Upper lobe of left lung (tissue), 6 donors: ENCODE measurements at regions not wholly inside any gene's neighbourhood (a gene's known extent, or its start where the extent isn't known, plus 50 kb on each side); places are given as distances from the start of the nearest gene placed in this dataset.

Source experiments
- ATAC-seq, 2 donors: fragments of 200-7000 bp; cut with Tn5 transposase; one replicate each; pipeline ENCODE4 v1.9.1; 2022; ENCODE audit warnings: mild to moderate bottlenecking in 2 of 2, moderate library complexity in 2 of 2; ENCODE audit not compliant: low FRiP score in 2 of 2
- DNase-seq, 2 donors: peaks; one replicate each; pipeline ENCODE4 v3.0.0-alpha.2; 2019 to 2020
- H3K27ac ChIP-seq, 4 donors: fragments of 200-600 bp; sonication (generic); one replicate each; pipeline ENCODE4 v1.5.1; 2016 to 2019
- H3K27me3 ChIP-seq, 4 donors: fragments of 200-600 bp; sonication (generic); one replicate each; pipeline ENCODE4 v1.5.1; 2017 to 2019
- H3K36me3 ChIP-seq, 4 donors: fragments of 200-600 bp; sonication (generic); one replicate each; pipeline ENCODE4 v1.5.1; 2016 to 2019
- H3K4me1 ChIP-seq, 4 donors: fragments of 200-600 bp; sonication (generic); one replicate each; pipeline ENCODE4 v1.5.1; 2018 to 2019
- H3K4me3 ChIP-seq, 4 donors: fragments of 200-600 bp; sonication (generic); one replicate each; pipeline ENCODE4 v1.5.1; 2017 to 2019; ENCODE audit warnings: mild to moderate bottlenecking in 2 of 4, moderate library complexity in 1 of 4
- H3K9me3 ChIP-seq, 4 donors: fragments of 200-600 bp; sonication (generic); one replicate each; pipeline ENCODE4 v1.5.1; 2018 to 2019
- EP300 ChIP-seq, 4 donors: sonication (generic); formaldehyde crosslinking; IDR thresholded peaks; one replicate each; pipeline ENCODE4 v1.5.1; 2017; ENCODE audit warnings: antibody characterized with exemption in 4 of 4, control low read depth in 2 of 4
- POLR2A ChIP-seq, 4 donors: fragments of 450-650 bp; IDR thresholded peaks; one replicate each; pipeline ENCODE4 v1.5.1; 2016 to 2017; ENCODE audit warnings: antibody characterized with exemption in 4 of 4, mild to moderate bottlenecking in 2 of 4
- POLR2AphosphoS5 ChIP-seq, 2 donors: sonication (generic); formaldehyde crosslinking; IDR thresholded peaks; one replicate each; pipeline ENCODE4 v1.5.1; 2017; ENCODE audit warnings: antibody characterized with exemption in 2 of 2
- WGBS, 2 donors: methylation state at CpG; one replicate each; pipeline ENCODE4 v1.1.5; 2017 to 2018; 5-methylcytosine and 5-hydroxymethylcytosine counted together
- TF ChIP-seq, protein P1 (sequence below), 6 experiments: fragments of 450-650 bp in 4 of 6; fragments of 200-600 bp in 2 of 6; sonication (generic) in 2 of 6; IDR thresholded peaks; one replicate each; pipeline ENCODE4 v1.5.1; 2016 to 2019; ENCODE audit warnings: antibody characterized with exemption in 6 of 6
- donor health status: DM: no; HTN: no; CAD: no; lungs with moderate emphysema.
- donor health status: DM: no; HTN: yes; CAD: no; lungs with severe emphysema.

DNA sequence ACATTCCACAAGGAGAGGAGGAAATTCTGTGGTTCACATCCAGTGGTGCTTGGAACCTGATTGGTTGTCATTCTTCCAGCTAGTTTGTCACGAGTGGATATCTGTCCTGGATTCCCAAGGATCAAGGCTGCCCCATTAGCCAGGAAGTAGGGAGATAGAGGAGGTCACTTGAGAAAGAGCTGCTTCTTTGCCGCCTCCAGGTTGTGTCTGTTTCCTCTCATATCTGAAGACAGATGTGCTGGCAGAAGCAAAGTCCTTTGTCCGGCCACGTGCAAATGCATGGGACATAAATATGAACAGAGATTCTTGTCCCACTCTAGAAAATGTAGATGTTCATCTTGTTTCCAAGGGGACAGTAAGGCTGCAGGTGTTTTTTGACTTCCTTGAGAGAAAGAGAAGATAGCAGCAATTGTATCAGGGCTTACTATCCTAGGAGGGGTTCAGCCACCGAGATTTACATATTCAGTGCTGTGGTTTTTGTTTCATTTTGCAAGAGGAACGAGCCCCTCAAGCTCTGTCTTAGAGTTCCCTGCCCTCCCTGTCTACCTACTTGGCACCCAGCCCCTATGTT, 174.4 kb downstream of the RPIA start:
- 32 to 50% methylated on average over 6 of the region's 6 CpGs for WGBS, 2 donors
- no peaks in the 10 kb centered on the region for H3K36me3 ChIP-seq
- no peak for ATAC-seq
- TF ChIP-seq POLR2A (IDR thresholded peaks at IDR 0.05) = no peak
- TF ChIP-seq EP300 (IDR thresholded peaks at IDR 0.05) = no peak
- H3K4me3 ChIP-seq = no peak overlapping the region
- H3K4me1 ChIP-seq = no peaks in the 10 kb centered on the region
- no peaks in the 10 kb centered on the region for H3K9me3 ChIP-seq
- DNase-seq = no peak
- H3K27ac ChIP-seq = no peak overlapping the region
- no peaks in the 10 kb centered on the region for H3K27me3 ChIP-seq

DNA sequence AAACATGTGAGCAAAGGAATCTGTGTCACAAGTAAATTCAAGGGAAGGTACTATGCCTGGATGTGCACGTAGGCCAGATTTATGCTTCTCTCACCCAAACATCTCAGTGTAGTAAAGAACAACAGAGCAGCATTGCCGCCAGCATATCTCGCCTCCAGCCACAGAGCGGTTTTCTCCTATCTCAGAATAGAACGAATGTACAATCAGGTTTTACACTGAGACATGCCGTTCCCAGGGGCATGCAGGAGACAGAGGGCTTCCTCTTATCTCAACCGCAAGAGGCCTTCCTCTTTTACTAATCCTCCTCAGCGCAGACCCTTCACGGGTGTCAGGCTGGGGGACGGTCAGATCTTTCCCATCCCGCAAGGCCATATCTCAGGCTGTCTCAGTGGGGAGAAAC, 175.3 kb downstream of the RPIA start:
- TF ChIP-seq POLR2A (IDR thresholded peaks at IDR 0.05) (no peak), POLR2AphosphoS5 (IDR thresholded peaks at IDR 0.05) (no peak), EP300 (IDR thresholded peaks at IDR 0.05) (no peak)
- TF ChIP-seq, protein P1, sequence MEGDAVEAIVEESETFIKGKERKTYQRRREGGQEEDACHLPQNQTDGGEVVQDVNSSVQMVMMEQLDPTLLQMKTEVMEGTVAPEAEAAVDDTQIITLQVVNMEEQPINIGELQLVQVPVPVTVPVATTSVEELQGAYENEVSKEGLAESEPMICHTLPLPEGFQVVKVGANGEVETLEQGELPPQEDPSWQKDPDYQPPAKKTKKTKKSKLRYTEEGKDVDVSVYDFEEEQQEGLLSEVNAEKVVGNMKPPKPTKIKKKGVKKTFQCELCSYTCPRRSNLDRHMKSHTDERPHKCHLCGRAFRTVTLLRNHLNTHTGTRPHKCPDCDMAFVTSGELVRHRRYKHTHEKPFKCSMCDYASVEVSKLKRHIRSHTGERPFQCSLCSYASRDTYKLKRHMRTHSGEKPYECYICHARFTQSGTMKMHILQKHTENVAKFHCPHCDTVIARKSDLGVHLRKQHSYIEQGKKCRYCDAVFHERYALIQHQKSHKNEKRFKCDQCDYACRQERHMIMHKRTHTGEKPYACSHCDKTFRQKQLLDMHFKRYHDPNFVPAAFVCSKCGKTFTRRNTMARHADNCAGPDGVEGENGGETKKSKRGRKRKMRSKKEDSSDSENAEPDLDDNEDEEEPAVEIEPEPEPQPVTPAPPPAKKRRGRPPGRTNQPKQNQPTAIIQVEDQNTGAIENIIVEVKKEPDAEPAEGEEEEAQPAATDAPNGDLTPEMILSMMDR (IDR thresholded peaks at IDR 0.05) = no peak
- H3K4me1 ChIP-seq = no peaks in the 10 kb centered on the region
- DNase-seq = no peak
- H3K4me3 ChIP-seq = no peak overlapping the region
- no peaks in the 10 kb centered on the region for H3K9me3 ChIP-seq
- no peak for ATAC-seq
- 55 to 58% methylated on average over 10 to 11 of the region's 11 CpGs for WGBS, 2 donors
- no peaks in the 10 kb centered on the region for H3K36me3 ChIP-seq
- H3K27me3 ChIP-seq = no peaks in the 10 kb centered on the region
- H3K27ac ChIP-seq = no peak overlapping the region

DNA sequence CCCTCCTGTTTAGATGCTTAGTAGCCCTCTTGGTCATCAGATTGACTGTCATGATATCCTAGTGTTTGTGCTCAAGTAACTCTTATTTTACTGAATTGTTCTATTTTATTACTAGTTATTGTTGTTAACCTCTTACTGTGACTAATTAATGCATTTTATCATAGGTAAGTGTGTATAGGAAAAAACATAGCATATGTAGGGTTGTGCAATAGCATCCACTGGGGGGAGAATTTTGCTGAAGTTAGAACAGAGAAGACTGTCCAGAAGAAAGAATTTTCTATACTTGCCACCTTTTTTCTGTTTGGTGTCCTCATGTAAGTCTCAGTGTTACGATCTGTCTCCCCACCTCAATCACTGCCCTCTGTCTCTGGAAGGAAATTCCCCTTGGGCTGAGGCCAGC, 177.4 kb downstream of the RPIA start:
- ATAC-seq = no peak
- no peaks in the 10 kb centered on the region for H3K36me3 ChIP-seq
- no peaks in the 10 kb centered on the region for H3K9me3 ChIP-seq
- 61 to 83% methylated on average over 1 of the region's 1 CpG for WGBS, 2 donors
- H3K27ac ChIP-seq = no peak overlapping the region
- peaks cover 0 to under 1% (median 0%) of the 10 kb centered on the region in 4 donors for H3K4me1 ChIP-seq
- no peak overlapping the region for H3K4me3 ChIP-seq
- H3K27me3 ChIP-seq = no peaks in the 10 kb centered on the region
- DNase-seq = no peak
- TF ChIP-seq EP300 (IDR thresholded peaks at IDR 0.05) (no peak), POLR2AphosphoS5 (IDR thresholded peaks at IDR 0.05) (no peak), POLR2A (IDR thresholded peaks at IDR 0.05) (no peak)
- TF ChIP-seq, protein P1 (IDR thresholded peaks at IDR 0.05) = no peak

DNA sequence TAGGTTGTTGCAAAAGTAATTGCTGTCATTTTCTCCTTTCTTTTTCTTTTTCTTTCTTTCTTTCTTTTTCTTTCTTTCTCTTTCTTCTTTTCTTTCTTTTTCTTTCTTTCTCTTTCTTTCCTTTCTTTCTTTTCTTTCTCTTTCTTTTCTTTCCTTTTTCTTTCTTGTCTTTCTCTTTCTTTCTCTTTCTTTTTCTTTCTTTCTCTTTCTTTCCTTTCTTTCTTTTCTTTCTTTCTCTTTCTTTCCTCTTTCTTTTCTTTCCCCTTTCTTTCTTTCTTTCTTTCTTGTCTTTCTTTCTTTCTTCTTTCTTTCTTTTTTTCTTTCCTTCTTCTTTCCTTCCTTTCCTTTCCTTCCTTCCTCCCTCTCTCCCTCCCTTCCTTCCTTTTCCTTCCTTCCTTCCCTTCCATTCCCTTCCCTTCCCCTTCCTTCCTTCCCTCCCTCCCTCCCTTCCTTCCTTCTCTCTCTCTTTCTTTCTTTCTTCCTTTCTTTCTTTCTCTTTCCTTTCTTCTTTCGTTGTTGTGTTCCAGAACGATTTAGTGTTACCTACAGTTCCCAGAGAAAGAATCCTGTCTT, 178.9 kb downstream of the RPIA start:
- Histone ChIP-seq H3K27ac (no peak overlapping the region), H3K27me3 (no peaks in the 10 kb centered on the region), H3K4me3 (no peak overlapping the region), H3K9me3 (no peaks in the 10 kb centered on the region), H3K36me3 (no peaks in the 10 kb centered on the region), H3K4me1 (peaks cover 0 to 3% (median 0%) of the 10 kb centered on the region in 4 donors)
- no peak for TF ChIP-seq POLR2AphosphoS5 (IDR thresholded peaks at IDR 0.05)
- TF ChIP-seq, protein P1 (IDR thresholded peaks at IDR 0.05) = no peak
- TF ChIP-seq EP300 (IDR thresholded peaks at IDR 0.05) = no peak
- no peak for TF ChIP-seq POLR2A (IDR thresholded peaks at IDR 0.05)
- ATAC-seq = no peak
- no peak for DNase-seq
- WGBS, 2 donors = 59 to 60% methylated on average over 2 of the region's 2 CpGs

DNA sequence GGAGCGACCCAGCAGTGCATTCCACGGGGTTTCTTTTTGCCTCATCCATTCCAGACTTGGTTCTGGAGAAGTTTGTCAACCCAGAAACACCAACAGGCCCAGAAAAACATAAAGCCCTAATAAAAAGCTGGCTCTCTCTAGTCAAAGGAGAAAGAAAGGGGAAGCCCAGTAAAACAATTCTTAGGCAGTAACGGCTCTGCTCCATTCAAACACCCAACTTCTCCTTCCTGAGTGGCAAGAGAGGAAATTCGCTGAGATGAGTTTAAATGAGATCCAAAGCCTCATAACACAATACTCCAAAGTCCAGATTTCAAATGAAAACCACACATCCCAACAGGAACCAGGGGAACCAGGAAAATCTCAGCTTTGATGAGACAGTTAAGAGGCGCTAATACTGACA, 179.9 kb downstream of the RPIA start:
- WGBS, 2 donors = 62 to 68% methylated on average over 5 of the region's 5 CpGs
- DNase-seq = no peak
- no peak overlapping the region for H3K27ac ChIP-seq
- peaks cover 0 to 3% (median 0%) of the 10 kb centered on the region in 4 donors for H3K4me1 ChIP-seq
- H3K27me3 ChIP-seq = no peaks in the 10 kb centered on the region
- H3K4me3 ChIP-seq = no peak overlapping the region
- no peaks in the 10 kb centered on the region for H3K9me3 ChIP-seq
- H3K36me3 ChIP-seq = no peaks in the 10 kb centered on the region
- no peak for ATAC-seq
- no peak for TF ChIP-seq EP300 (IDR thresholded peaks at IDR 0.05)
- TF ChIP-seq, protein P1 (IDR thresholded peaks at IDR 0.05) = no peak
- no peak for TF ChIP-seq POLR2A (IDR thresholded peaks at IDR 0.05)
- TF ChIP-seq POLR2AphosphoS5 (IDR thresholded peaks at IDR 0.05) = no peak
